ENCODE measurements at regions not wholly inside any gene's neighbourhood (a gene's known extent, or its start where the extent isn't known, plus 50 kb on each side); places are given as distances from the start of the nearest gene placed in this dataset.

GRCh38 chr2:238747114-238747513, 100.8 kb upstream of the TWIST2 start:
- TF ChIP-seq CTCF (IDR thresholded peaks at IDR 0.05 in 4 of 5, conservative IDR thresholded peaks at IDR 0.05 in 1 of 5) (no peak), POLR2A (IDR thresholded peaks at IDR 0.05) (no peak)
- Histone ChIP-seq H3K9me3 (no peaks in the 10 kb centered on the region), H3K4me1 (no peaks in the 10 kb centered on the region), H3K27me3 (peaks cover 0 to 22% (median 9%) of the 10 kb centered on the region in 3 donors), H3K4me3 (no peak overlapping the region), H3K36me3 (no peaks in the 10 kb centered on the region), H3K27ac (no peak overlapping the region)
- in situ Hi-C loops (cut with MboI; ENCODE audit: low sequenced_read_pairs in 4 of 4) (no loop called here), intact Hi-C loops (cut with DNase I; ENCODE audit: low total_unique reads) (no loop called here)
- DNase-seq, result no peak
- ATAC-seq, result no peak

- H3K4me3 ChIP-seq, result no peak overlapping the region
- in situ Hi-C loops (cut with MboI; ENCODE audit: low sequenced_read_pairs in 4 of 4), result no loop called here
- ATAC-seq (no peak), DNase-seq (no peak)
- TF ChIP-seq CTCF (IDR thresholded peaks at IDR 0.05 in 4 of 5, conservative IDR thresholded peaks at IDR 0.05 in 1 of 5) (no peak), POLR2A (IDR thresholded peaks at IDR 0.05) (no peak)
- intact Hi-C loops (cut with DNase I; ENCODE audit: low total_unique reads), result no loop called here
- H3K4me1 ChIP-seq, result no peaks in the 10 kb centered on the region
- H3K27me3 ChIP-seq, result peaks cover 0 to 22% (median 9%) of the 10 kb centered on the region in 3 donors
- no peaks in the 10 kb centered on the region for H3K9me3 ChIP-seq
- H3K27ac ChIP-seq, result no peak overlapping the region
- no peaks in the 10 kb centered on the region for H3K36me3 ChIP-seq
Observed at GRCh38 chr2:238747557-238747956, 100.3 kb upstream of the TWIST2 start.

GRCh38 chr2:238750212-238750904, 97.5 kb upstream of the TWIST2 start:
- no peaks in the 10 kb centered on the region for H3K9me3 ChIP-seq
- TF ChIP-seq POLR2A (IDR thresholded peaks at IDR 0.05), result no peak
- TF ChIP-seq CTCF (IDR thresholded peaks at IDR 0.05 in 4 of 5, conservative IDR thresholded peaks at IDR 0.05 in 1 of 5), result no peak
- DNase-seq, result no peak
- no peak overlapping the region for H3K27ac ChIP-seq
- no peaks in the 10 kb centered on the region for H3K36me3 ChIP-seq
- H3K4me1 ChIP-seq, result no peaks in the 10 kb centered on the region
- in situ Hi-C loops (cut with MboI; ENCODE audit: low sequenced_read_pairs in 4 of 4), result no loop called here
- no peak overlapping the region for H3K4me3 ChIP-seq
- intact Hi-C loops (cut with DNase I; ENCODE audit: low total_unique reads), result no loop called here
- ATAC-seq, result no peak
- peaks cover 0 to 14% (median 9%) of the 10 kb centered on the region in 3 donors for H3K27me3 ChIP-seq

- Histone ChIP-seq H3K36me3 (no peaks in the 10 kb centered on the region), H3K9me3 (no peaks in the 10 kb centered on the region), H3K27me3 (peaks cover 0 to 5% (median 0%) of the 10 kb centered on the region in 3 donors), H3K27ac (no peak overlapping the region), H3K4me3 (no peak overlapping the region), H3K4me1 (no peaks in the 10 kb centered on the region)
- in situ Hi-C loops (cut with MboI; ENCODE audit: low sequenced_read_pairs in 4 of 4), result no loop called here
- intact Hi-C loops (cut with DNase I; ENCODE audit: low total_unique reads), result no loop called here
- ATAC-seq, result no peak
- DNase-seq, result no peak
- no peak for TF ChIP-seq POLR2A (IDR thresholded peaks at IDR 0.05)
- no peak for TF ChIP-seq CTCF (IDR thresholded peaks at IDR 0.05 in 4 of 5, conservative IDR thresholded peaks at IDR 0.05 in 1 of 5)
Observed at GRCh38 chr2:238754259-238754658, 93.6 kb upstream of the TWIST2 start.

GRCh38 chr2:238761868-238762267, 86.0 kb upstream of the TWIST2 start:
- no peak for ATAC-seq
- TF ChIP-seq CTCF (IDR thresholded peaks at IDR 0.05 in 4 of 5, conservative IDR thresholded peaks at IDR 0.05 in 1 of 5), result no peak
- TF ChIP-seq POLR2A (IDR thresholded peaks at IDR 0.05), result no peak
- in situ Hi-C loops (cut with MboI; ENCODE audit: low sequenced_read_pairs in 4 of 4), result no loop called here

More at GRCh38 chr2:238761868-238762267, 86.0 kb upstream of the TWIST2 start:
- Histone ChIP-seq H3K4me1 (no peaks in the 10 kb centered on the region), H3K27me3 (peaks cover 0 to 11% (median 9%) of the 10 kb centered on the region in 3 donors), H3K4me3 (no peak overlapping the region), H3K36me3 (no peaks in the 10 kb centered on the region), H3K9me3 (no peaks in the 10 kb centered on the region), H3K27ac (no peak overlapping the region)
- intact Hi-C loops (cut with DNase I; ENCODE audit: low total_unique reads), result no loop called here
- DNase-seq, result no peak
